SK-N-SH treated with all-trans-retinoic acid at 6 μM for 48 hours (cell line): ENCODE measurements at regions not wholly inside any gene's neighbourhood (a gene's known extent, or its start where the extent isn't known, plus 50 kb on each side); places are given as distances from the start of the nearest gene placed in this dataset.
"Not testable (repeated sequence)": the region's sequence is repeated elsewhere in the genome, so short reads cannot be mapped to it uniquely, and the experiment has no call there.

Experiments
- ATAC-seq: fragments of 200-7000 bp; cut with Tn5 transposase; 3 replicates; pipeline ENCODE4 v1.9.1; 2020; ENCODE audit warnings: mild to moderate bottlenecking, moderate library complexity
- BACH2 ChIP-seq: fragments of 250-450 bp; sonication (Bioruptor Pico); IDR thresholded peaks from 2 replicates; pipeline ENCODE4 v1.9.0; 2021; ENCODE audit warnings: mild to moderate bottlenecking, borderline replicate concordance
- CREB5 ChIP-seq: fragments of 250-450 bp; sonication (Bioruptor Pico); IDR thresholded peaks from 2 replicates; pipeline ENCODE4 v1.5.1; 2020; ENCODE audit warnings: low read depth, mild to moderate bottlenecking, moderate library complexity
- CSDC2 ChIP-seq: fragments of 250-450 bp; sonication (Bioruptor Pico); IDR thresholded peaks from 2 replicates; pipeline ENCODE4 v1.5.0; 2020; ENCODE audit warnings: mild to moderate bottlenecking, moderate library complexity
- ESRRG ChIP-seq: fragments of 250-450 bp; sonication (Bioruptor Pico); IDR thresholded peaks from 2 replicates; pipeline ENCODE4 v1.6.1; 2021; ENCODE audit warnings: mild to moderate bottlenecking
- GLIS3 ChIP-seq: fragments of 250-450 bp; sonication (Bioruptor Pico); IDR thresholded peaks from 2 replicates; pipeline ENCODE4 v1.5.0; 2020; ENCODE audit warnings: mild to moderate bottlenecking, moderate library complexity
- OSR1 ChIP-seq: fragments of 250-450 bp; sonication (Bioruptor Pico); IDR thresholded peaks from 2 replicates; pipeline ENCODE4 v1.8.0; 2022; ENCODE audit warnings: moderate library complexity, mild to moderate bottlenecking, inconsistent platforms
- PATZ1 ChIP-seq: fragments of 250-450 bp; sonication (Bioruptor Pico); IDR thresholded peaks from 2 replicates; pipeline ENCODE4 v1.8.0; 2020; ENCODE audit warnings: mild to moderate bottlenecking, moderate library complexity, borderline replicate concordance
- POU6F1 ChIP-seq: fragments of 250-450 bp; sonication (Bioruptor Pico); IDR thresholded peaks from 2 replicates; pipeline ENCODE4 v1.8.0; 2021; ENCODE audit warnings: low read depth, mild to moderate bottlenecking, moderate library complexity, borderline replicate concordance
- PPARA ChIP-seq: fragments of 250-450 bp; sonication (Bioruptor Pico); IDR thresholded peaks from 2 replicates; pipeline ENCODE4 v1.5.0; 2020; ENCODE audit warnings: mild to moderate bottlenecking, borderline replicate concordance
- TCF4 ChIP-seq: fragments of 250-450 bp; sonication (Bioruptor Pico); IDR thresholded peaks from 2 replicates; pipeline ENCODE4 v1.8.0; 2021; ENCODE audit warnings: mild to moderate bottlenecking, moderate library complexity, borderline replicate concordance
- TOX ChIP-seq: fragments of 250-450 bp; sonication (Bioruptor Pico); IDR thresholded peaks from 2 replicates; pipeline ENCODE4 v1.8.0; 2021; ENCODE audit warnings: mild to moderate bottlenecking, moderate library complexity, borderline replicate concordance
- TSHZ2 ChIP-seq: fragments of 250-450 bp; sonication (Bioruptor Pico); IDR thresholded peaks from 2 replicates; pipeline ENCODE4 v1.5.0; 2020; ENCODE audit warnings: mild to moderate bottlenecking, moderate library complexity
- ZC3H10 ChIP-seq: fragments of 250-450 bp; sonication (Bioruptor Pico); IDR thresholded peaks from 2 replicates; pipeline ENCODE4 v1.5.1; 2021; ENCODE audit warnings: mild to moderate bottlenecking, moderate library complexity
- ZFP3 ChIP-seq: fragments of 250-450 bp; sonication (Bioruptor Pico); IDR thresholded peaks from 2 replicates; pipeline ENCODE4 v1.5.0; 2020; ENCODE audit warnings: mild to moderate bottlenecking, moderate library complexity
- ZFP30 ChIP-seq: fragments of 450-650 bp; formaldehyde crosslinking; IDR thresholded peaks from 2 replicates; pipeline ENCODE4 v1.5.0; 2022; ENCODE audit warnings: mild to moderate bottlenecking, moderate library complexity
- ZNF565 ChIP-seq: fragments of 450-650 bp; formaldehyde crosslinking; conservative IDR thresholded peaks from 2 replicates; pipeline ENCODE4 v1.5.0; 2020; ENCODE audit warnings: low read depth, mild to moderate bottlenecking, moderate library complexity
- ZNF70 ChIP-seq: fragments of 450-650 bp; formaldehyde crosslinking; IDR thresholded peaks from 2 replicates; pipeline ENCODE4 v1.5.0; 2020; ENCODE audit warnings: mild to moderate bottlenecking, moderate library complexity
- ZNF8 ChIP-seq: fragments of 450-650 bp; formaldehyde crosslinking; IDR thresholded peaks from 2 replicates; pipeline ENCODE4 v1.5.0; 2020; ENCODE audit warnings: mild to moderate bottlenecking, moderate library complexity

GRCh38 chr7:26085771-26086170, 66.2 kb upstream of the NFE2L3 start:
- no peak for ATAC-seq
- TF ChIP-seq OSR1 (CRISPR knock-in tag) (no peak), GLIS3 (no peak), CREB5 (no peak), TOX (CRISPR knock-in tag) (no peak), ZFP3 (CRISPR knock-in tag) (no peak), ZNF565 (CRISPR knock-in tag) (no peak), PPARA (CRISPR knock-in tag) (no peak), PATZ1 (CRISPR knock-in tag) (no peak), TCF4 (no peak), ESRRG (CRISPR knock-in tag) (no peak)

GRCh38 chr7:26087321-26088091, 64.5 kb upstream of the NFE2L3 start:
- ATAC-seq, result no peak
- TF ChIP-seq TOX (CRISPR knock-in tag) (no peak), PPARA (CRISPR knock-in tag) (no peak), TCF4 (no peak)

- not testable (repeated sequence) for ATAC-seq
These were observed 62.5 kb upstream of the NFE2L3 start for GRCh38 chr7:26089469-26089868.

- peak; percentile 90 for ATAC-seq
- peak; percentile 7; the same call in 1 of the 2 replicates for TF ChIP-seq BACH2 (CRISPR knock-in tag)
- no peak for TF ChIP-seq ZNF70
- no peak for TF ChIP-seq TSHZ2 (CRISPR knock-in tag)
- TF ChIP-seq ZFP3 (CRISPR knock-in tag), result no peak
- TF ChIP-seq OSR1 (CRISPR knock-in tag), result no peak
- TF ChIP-seq POU6F1 (CRISPR knock-in tag), result no peak
- TF ChIP-seq ZFP30 (CRISPR knock-in tag), result no peak
These were observed 61.0 kb upstream of the NFE2L3 start for GRCh38 chr7:26090927-26091519.

GRCh38 chr7:26091933-26092332, 60.1 kb upstream of the NFE2L3 start:
- peak; percentile 56; the same call in 2 of the 3 replicates for ATAC-seq
- TF ChIP-seq OSR1 (CRISPR knock-in tag) (no peak), TOX (CRISPR knock-in tag) (no peak), ESRRG (CRISPR knock-in tag) (no peak), ZNF70 (no peak), TSHZ2 (CRISPR knock-in tag) (no peak), ZFP3 (CRISPR knock-in tag) (no peak), ZC3H10 (no peak), PPARA (CRISPR knock-in tag) (no peak), CSDC2 (no peak), ZNF8 (CRISPR knock-in tag) (no peak), POU6F1 (CRISPR knock-in tag) (no peak)
